OCI-LY7 (cell line): ENCODE measurements at regions not wholly inside any gene's neighbourhood (a gene's known extent, or its start where the extent isn't known, plus 50 kb on each side); places are given as distances from the start of the nearest gene placed in this dataset.

Experiments used
- BruUV-seq: library from RNA; stranded (reverse); fragments of 400-500 nt; replicated peaks from 2 replicates; lab custom pipeline; 2021; lab: Mats Ljungman, UMichigan
- CTCF ChIA-PET: fragments of 300-600 bp; sonication (Branson Sonifier 250); formaldehyde crosslinking; loops from one replicate; lab custom pipeline; 2022; ENCODE audit warnings: antibody characterized with exemption; ENCODE audit not compliant: unreplicated experiment; lab: Charles Lee
- POLR2A ChIA-PET: fragments of 300-600 bp; sonication (Branson Sonifier 250); formaldehyde crosslinking; loops from one replicate; lab custom pipeline; 2022; ENCODE audit warnings: antibody characterized with exemption; lab: Charles Lee
- DNase-seq: peaks from one replicate; pipeline ENCODE4 v3.0.0-alpha.2; 2015; ENCODE audit warnings: low spot score
- H2AFZ ChIP-seq: fragments of 200-600 bp; sonication (generic), shearing (Covaris generic); 2 replicates; pipeline ENCODE4 v1.6.1; 2014; ENCODE audit warnings: mild to moderate bottlenecking, antibody characterized with exemption, low read length, moderate library complexity
- H3K27ac ChIP-seq: fragments of 200-600 bp; sonication (generic); 2 replicates; pipeline ENCODE4 v1.5.1; 2014; ENCODE audit warnings: mixed run types, low read depth, mild to moderate bottlenecking, moderate library complexity, low read length, inconsistent platforms; ENCODE audit not compliant: poor library complexity, severe bottlenecking
- H3K36me3 ChIP-seq: fragments of 200-600 bp; sonication (generic); 2 replicates; pipeline ENCODE4 v1.6.1; 2014; ENCODE audit warnings: mild to moderate bottlenecking, antibody characterized with exemption, low read length, moderate library complexity, mixed read lengths; ENCODE audit not compliant: insufficient read depth
- H3K4me1 ChIP-seq: fragments of 200-600 bp; sonication (generic); 2 replicates; pipeline ENCODE4 v1.5.1; 2014; ENCODE audit warnings: mild to moderate bottlenecking, low read length; ENCODE audit not compliant: insufficient read depth, poor library complexity, severe bottlenecking
- H3K4me2 ChIP-seq: fragments of 200-600 bp; sonication (generic); 2 replicates; pipeline ENCODE4 v1.6.1; 2014; ENCODE audit warnings: mild to moderate bottlenecking, low read length
- H3K4me3 ChIP-seq: fragments of 200-600 bp; sonication (generic); 2 replicates; pipeline ENCODE4 v1.5.1; 2014; ENCODE audit warnings: mild to moderate bottlenecking, low read depth, low read length; ENCODE audit not compliant: poor library complexity, severe bottlenecking
- H3K79me2 ChIP-seq: fragments of 200-600 bp; sonication (generic); 2 replicates; pipeline ENCODE4 v1.6.1; 2016; ENCODE audit warnings: low read depth, mild to moderate bottlenecking, low read length, moderate library complexity, mixed read lengths; ENCODE audit not compliant: insufficient read depth
- H3K9me2 ChIP-seq: fragments of 200-600 bp; sonication (generic); 2 replicates; pipeline ENCODE4 v1.6.1; 2016; ENCODE audit warnings: mild to moderate bottlenecking, low read length, mixed read lengths; ENCODE audit not compliant: insufficient read depth
- H3K9me3 ChIP-seq: fragments of 200-600 bp; sonication (generic); 2 replicates; pipeline ENCODE4 v1.6.1; 2014; ENCODE audit warnings: mild to moderate bottlenecking, mixed run types, low read length, mixed read lengths
- H4K20me1 ChIP-seq: fragments of 200-600 bp; sonication (generic); 2 replicates; pipeline ENCODE4 v1.6.1; 2014; ENCODE audit warnings: mild to moderate bottlenecking, antibody characterized with exemption, low read length, moderate library complexity, mixed read lengths; ENCODE audit not compliant: insufficient read depth
- EZH2phosphoT487 ChIP-seq: fragments of 200-600 bp; sonication (generic); IDR thresholded peaks from 2 replicates; pipeline ENCODE4 v1.6.1; 2018; ENCODE audit warnings: low read depth, borderline replicate concordance, mild to moderate bottlenecking, mixed run types, antibody characterized with exemption, low read length, moderate library complexity, mixed read lengths
- intact Hi-C: fragments of 100-400 bp; cut with micrococcal nuclease; formaldehyde crosslinking; loops from one replicate; pipeline ENCODE4 v1.10.0; 2022; ENCODE audit not compliant: unreplicated experiment
- TF ChIP-seq, protein P1 (sequence below): fragments of 200-600 bp; sonication (generic); conservative IDR thresholded peaks from 2 replicates; pipeline ENCODE4 v1.5.1; 2014; ENCODE audit warnings: mild to moderate bottlenecking, antibody characterized with exemption, low read length, moderate library complexity, mixed read lengths

DNA sequence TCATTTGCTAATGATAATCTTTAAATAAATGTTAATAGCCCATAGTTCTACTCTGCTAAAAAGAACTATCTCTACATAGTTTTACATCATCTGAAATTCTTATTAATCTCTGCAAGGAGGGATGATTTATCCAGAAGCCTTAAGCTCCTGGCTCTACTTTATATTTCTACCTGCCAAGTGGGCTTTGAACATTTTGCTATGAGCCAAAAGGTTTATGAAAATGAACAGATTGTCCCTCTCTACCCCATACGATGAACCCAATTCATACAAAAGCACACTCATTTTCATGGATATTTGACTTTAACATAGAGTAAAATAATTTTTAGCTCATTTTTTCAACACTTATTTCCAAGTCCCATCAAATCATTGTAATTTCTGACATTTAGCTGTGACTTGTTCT lies 611.0 kb downstream of the NSUN3 start:
- no peaks in the 10 kb centered on the region for H3K36me3 ChIP-seq
- H3K4me3 ChIP-seq: no peak overlapping the region
- no peaks in the 10 kb centered on the region for H3K4me1 ChIP-seq
- no peak overlapping the region for H2AFZ ChIP-seq
- DNase-seq: no peak
- no peaks in the 10 kb centered on the region for H3K9me3 ChIP-seq
- no peaks in the 10 kb centered on the region for H3K9me2 ChIP-seq
- no peak overlapping the region for H3K27ac ChIP-seq
- intact Hi-C loops: no loop called here
- no peak overlapping the region for H3K4me2 ChIP-seq
- no TSS peak for BruUV-seq
- POLR2A ChIA-PET: no interaction called here
- H4K20me1 ChIP-seq: no peaks in the 10 kb centered on the region
- TF ChIP-seq EZH2phosphoT487: no peak
- TF ChIP-seq, protein P1, sequence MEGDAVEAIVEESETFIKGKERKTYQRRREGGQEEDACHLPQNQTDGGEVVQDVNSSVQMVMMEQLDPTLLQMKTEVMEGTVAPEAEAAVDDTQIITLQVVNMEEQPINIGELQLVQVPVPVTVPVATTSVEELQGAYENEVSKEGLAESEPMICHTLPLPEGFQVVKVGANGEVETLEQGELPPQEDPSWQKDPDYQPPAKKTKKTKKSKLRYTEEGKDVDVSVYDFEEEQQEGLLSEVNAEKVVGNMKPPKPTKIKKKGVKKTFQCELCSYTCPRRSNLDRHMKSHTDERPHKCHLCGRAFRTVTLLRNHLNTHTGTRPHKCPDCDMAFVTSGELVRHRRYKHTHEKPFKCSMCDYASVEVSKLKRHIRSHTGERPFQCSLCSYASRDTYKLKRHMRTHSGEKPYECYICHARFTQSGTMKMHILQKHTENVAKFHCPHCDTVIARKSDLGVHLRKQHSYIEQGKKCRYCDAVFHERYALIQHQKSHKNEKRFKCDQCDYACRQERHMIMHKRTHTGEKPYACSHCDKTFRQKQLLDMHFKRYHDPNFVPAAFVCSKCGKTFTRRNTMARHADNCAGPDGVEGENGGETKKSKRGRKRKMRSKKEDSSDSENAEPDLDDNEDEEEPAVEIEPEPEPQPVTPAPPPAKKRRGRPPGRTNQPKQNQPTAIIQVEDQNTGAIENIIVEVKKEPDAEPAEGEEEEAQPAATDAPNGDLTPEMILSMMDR: no peak
- CTCF ChIA-PET: no interaction called here
- H3K79me2 ChIP-seq: no peaks in the 10 kb centered on the region

DNA sequence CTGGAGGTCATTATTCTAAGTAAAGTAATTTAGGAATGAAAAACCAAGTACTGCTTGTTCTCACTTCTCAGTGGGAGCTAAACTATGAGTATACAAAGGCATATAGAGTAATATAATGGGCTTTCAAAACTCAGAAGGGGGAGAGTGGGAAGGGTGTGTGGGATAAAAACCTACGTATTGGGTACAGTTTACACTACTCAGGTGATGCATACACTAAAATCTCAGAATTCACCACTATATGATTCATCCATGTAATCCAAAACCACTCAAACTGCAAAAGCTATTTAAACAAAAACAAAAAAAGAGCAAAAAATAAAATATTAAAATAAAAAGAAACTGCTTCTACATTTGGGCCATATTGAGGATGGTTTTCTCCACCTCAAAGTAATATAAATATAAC lies 623.3 kb downstream of the NSUN3 start:
- no peak overlapping the region for H3K4me2 ChIP-seq
- no peak overlapping the region for H2AFZ ChIP-seq
- no peak overlapping the region for H3K27ac ChIP-seq
- DNase-seq: no peak
- no peaks in the 10 kb centered on the region for H3K4me1 ChIP-seq
- intact Hi-C loops: no loop called here
- no peaks in the 10 kb centered on the region for H3K36me3 ChIP-seq
- no TSS peak for BruUV-seq
- no peaks in the 10 kb centered on the region for H4K20me1 ChIP-seq
- CTCF ChIA-PET: no interaction called here
- POLR2A ChIA-PET: no interaction called here
- H3K79me2 ChIP-seq: no peaks in the 10 kb centered on the region
- H3K4me3 ChIP-seq: no peak overlapping the region
- no peak for TF ChIP-seq EZH2phosphoT487
- TF ChIP-seq, protein P1: no peak
- H3K9me2 ChIP-seq: no peaks in the 10 kb centered on the region
- H3K9me3 ChIP-seq: no peaks in the 10 kb centered on the region

DNA sequence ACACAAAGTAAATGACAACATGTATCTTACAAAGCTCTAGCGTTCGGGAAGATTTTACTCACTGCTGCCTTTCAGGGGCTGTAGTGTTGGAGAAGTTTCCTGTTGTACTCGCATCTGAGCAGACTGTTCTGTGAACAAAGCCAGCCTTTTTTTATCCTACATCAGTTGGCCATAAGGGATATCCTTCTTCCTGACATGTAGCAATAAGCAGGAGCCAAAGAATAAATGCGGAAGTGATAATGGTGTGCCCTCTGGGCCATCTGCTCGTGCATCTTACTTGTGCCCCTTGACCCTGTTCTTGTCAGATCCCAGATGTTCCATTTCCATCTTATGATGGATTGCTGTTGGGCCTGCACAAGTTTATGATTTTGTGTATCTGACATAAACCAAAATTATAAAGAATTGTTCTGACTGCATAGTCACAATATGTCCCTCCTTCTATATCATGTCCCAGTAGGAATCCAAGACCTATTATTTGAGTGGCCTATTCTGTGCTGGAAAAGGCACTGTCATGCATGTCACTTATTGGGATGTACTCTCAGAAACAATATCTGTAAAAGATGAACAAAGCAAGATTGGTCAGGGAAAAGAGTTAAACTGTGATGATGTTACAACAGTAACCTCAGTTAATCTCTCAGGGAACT lies 631.3 kb downstream of the NSUN3 start:
- H3K9me3 ChIP-seq: no peaks in the 10 kb centered on the region
- H3K4me1 ChIP-seq: no peaks in the 10 kb centered on the region
- ChIA-PET CTCF (no interaction called here), POLR2A (interaction anchor here (0.6 kb wide), 1 partner anchor 21 kb away, joined by 3 read pairs; no protein-coding TSS in a partner anchor)
- H3K9me2 ChIP-seq: no peaks in the 10 kb centered on the region
- no peak overlapping the region for H3K27ac ChIP-seq
- no peaks in the 10 kb centered on the region for H3K79me2 ChIP-seq
- intact Hi-C loops: no loop called here
- no peaks in the 10 kb centered on the region for H4K20me1 ChIP-seq
- TF ChIP-seq, protein P1: no peak
- no peak for TF ChIP-seq EZH2phosphoT487
- no peak overlapping the region for H2AFZ ChIP-seq
- no peak overlapping the region for H3K4me2 ChIP-seq
- BruUV-seq: no TSS peak
- H3K4me3 ChIP-seq: no peak overlapping the region
- H3K36me3 ChIP-seq: no peaks in the 10 kb centered on the region
- DNase-seq: no peak
